H9 (cell line): ENCODE measurements at regions not wholly inside any gene's neighbourhood (a gene's known extent, or its start where the extent isn't known, plus 50 kb on each side); places are given as distances from the start of the nearest gene placed in this dataset.

Experiments used
- DNase-seq: peaks from one replicate; pipeline ENCODE4 v3.0.0-alpha.2; 2017
- H2AFZ ChIP-seq: one replicate; pipeline ENCODE4 v1.6.1; 2013; ENCODE audit warnings: mild to moderate bottlenecking, low read length, control low read depth, moderate library complexity
- H2AK5ac ChIP-seq: 2 replicates; pipeline ENCODE4 v1.6.1; 2013; ENCODE audit warnings: low read length, control low read depth, mixed read lengths; ENCODE audit not compliant: insufficient read length
- H2BK120ac ChIP-seq: one replicate; pipeline ENCODE4 v1.6.1; 2013; ENCODE audit warnings: low read depth, mild to moderate bottlenecking, low read length, control low read depth, inconsistent platforms; ENCODE audit not compliant: poor library complexity, severe bottlenecking
- H2BK12ac ChIP-seq: 2 replicates; pipeline ENCODE4 v1.6.1; 2013; ENCODE audit warnings: low read length, control low read depth, mixed read lengths, low read depth; ENCODE audit not compliant: insufficient read length
- H2BK15ac ChIP-seq: 2 replicates; pipeline ENCODE4 v1.6.1; 2013; ENCODE audit warnings: low read depth, low read length, control low read depth
- H2BK20ac ChIP-seq: one replicate; pipeline ENCODE4 v1.6.1; 2013; ENCODE audit warnings: low read depth, mild to moderate bottlenecking, low read length, control low read depth, inconsistent platforms; ENCODE audit not compliant: poor library complexity, severe bottlenecking
- H2BK5ac ChIP-seq: 2 replicates; pipeline ENCODE4 v1.6.1; 2013; ENCODE audit warnings: low read length, control low read depth, mixed read lengths; ENCODE audit not compliant: insufficient read length
- H3K14ac ChIP-seq: 2 replicates; pipeline ENCODE4 v1.6.1; 2013; ENCODE audit warnings: low read length, control low read depth; ENCODE audit not compliant: insufficient read depth
- H3K18ac ChIP-seq: 2 replicates; pipeline ENCODE4 v1.6.1; 2013; ENCODE audit warnings: low read depth, mild to moderate bottlenecking, mixed read lengths, low read length, control low read depth; ENCODE audit not compliant: insufficient read length
- H3K23ac ChIP-seq: 2 replicates; pipeline ENCODE4 v1.6.1; 2013; ENCODE audit warnings: low read length, control low read depth, mixed read lengths, low read depth; ENCODE audit not compliant: insufficient read length
- H3K23me2 ChIP-seq: 2 replicates; pipeline ENCODE4 v1.6.1; 2013; ENCODE audit warnings: low read depth, mild to moderate bottlenecking, mixed read lengths, low read length, control low read depth; ENCODE audit not compliant: insufficient read length, poor library complexity, severe bottlenecking
- H3K27ac ChIP-seq: 2 replicates; pipeline ENCODE4 v1.5.1; 2013; ENCODE audit warnings: low read length, control low read depth, mixed read lengths, low read depth; ENCODE audit not compliant: insufficient read length
- H3K27me3 ChIP-seq: 2 replicates; pipeline ENCODE4 v1.6.1; 2013; ENCODE audit warnings: low read length, control low read depth, inconsistent platforms; ENCODE audit not compliant: insufficient read depth
- H3K4ac ChIP-seq: 2 replicates; pipeline ENCODE4 v1.6.1; 2013; ENCODE audit warnings: low read depth, mild to moderate bottlenecking, control low read depth, inconsistent platforms, low read length, moderate library complexity
- H3K4me1 ChIP-seq: 2 replicates; pipeline ENCODE4 v1.6.1; 2013; ENCODE audit warnings: low read length, control low read depth, inconsistent platforms; ENCODE audit not compliant: insufficient read depth
- H3K4me2 ChIP-seq: 2 replicates; pipeline ENCODE4 v1.6.1; 2013; ENCODE audit warnings: low read length, control low read depth, mixed read lengths; ENCODE audit not compliant: insufficient read length, insufficient read depth
- H3K56ac ChIP-seq: 2 replicates; pipeline ENCODE4 v1.6.1; 2013; ENCODE audit warnings: low read depth, mild to moderate bottlenecking, mixed read lengths, low read length, control low read depth; ENCODE audit not compliant: insufficient read length
- H3K79me1 ChIP-seq: 2 replicates; pipeline ENCODE4 v1.6.1; 2013; ENCODE audit warnings: low read depth, mild to moderate bottlenecking, moderate library complexity, low read length, control low read depth, inconsistent platforms; ENCODE audit not compliant: insufficient read depth, poor library complexity, severe bottlenecking
- H3K79me2 ChIP-seq: 2 replicates; pipeline ENCODE4 v1.6.1; 2013; ENCODE audit warnings: low read length, control low read depth, inconsistent platforms; ENCODE audit not compliant: insufficient read depth
- H3K9ac ChIP-seq: 2 replicates; pipeline ENCODE4 v1.6.1; 2013; ENCODE audit warnings: low read length, control low read depth, mixed read lengths; ENCODE audit not compliant: insufficient read length; ENCODE audit errors: extremely low read depth
- H3K9me3 ChIP-seq: one replicate; pipeline ENCODE4 v1.6.1; 2013; ENCODE audit warnings: low read depth, low read length, inconsistent platforms; ENCODE audit not compliant: control insufficient read depth
- H3T11ph ChIP-seq: one replicate; pipeline ENCODE4 v1.6.1; 2013; ENCODE audit warnings: mild to moderate bottlenecking, low read length, control low read depth, inconsistent platforms
- H4K20me1 ChIP-seq: one replicate; pipeline ENCODE4 v1.6.1; 2013; ENCODE audit not compliant: control insufficient read depth, insufficient read length, insufficient read depth
- H4K5ac ChIP-seq: 2 replicates; pipeline ENCODE4 v1.6.1; 2013; ENCODE audit warnings: low read depth, mild to moderate bottlenecking, mixed read lengths, low read length, control low read depth; ENCODE audit not compliant: insufficient read length
- H4K8ac ChIP-seq: replicated peaks from 2 replicates; pipeline ENCODE4 v1.6.1; 2013; ENCODE audit warnings: low read length, control low read depth, mixed read lengths, low read depth; ENCODE audit not compliant: insufficient read length
- H4K91ac ChIP-seq: 2 replicates; pipeline ENCODE4 v1.6.1; 2013; ENCODE audit warnings: low read depth, mild to moderate bottlenecking, moderate library complexity, mixed read lengths, low read length, control low read depth; ENCODE audit not compliant: insufficient read length
- H3K27ac Mint-ChIP-seq, 3 experiments: 2 replicates in 2 of 3; 3 replicates in 1 of 3; pipeline ENCODE4 v1.8.0; 2020 to 2021; ENCODE audit warnings: mixed read lengths in 3 of 3, mild to moderate bottlenecking in 1 of 3, moderate library complexity in 1 of 3
- H3K27me3 Mint-ChIP-seq: 2 replicates; pipeline ENCODE4 v1.8.0; 2021; ENCODE audit warnings: low read depth, mild to moderate bottlenecking, moderate library complexity, mixed read lengths
- H3K36me3 Mint-ChIP-seq, 3 experiments: 2 replicates in 2 of 3; 3 replicates in 1 of 3; pipeline ENCODE4 v1.8.0; 2020 to 2021; ENCODE audit warnings: low read depth in 3 of 3, mixed read lengths in 3 of 3; ENCODE audit not compliant: insufficient read depth in 1 of 3
- H3K4me1 Mint-ChIP-seq, 2 experiments: 2 replicates each; pipeline ENCODE4 v1.8.0; 2020; ENCODE audit warnings: mixed read lengths in 2 of 2
- H3K4me3 Mint-ChIP-seq, 2 experiments: 2 replicates in 1 of 2; 3 replicates in 1 of 2; pipeline ENCODE4 v1.8.0; 2020 to 2021; ENCODE audit warnings: mild to moderate bottlenecking in 2 of 2, mixed read lengths in 2 of 2, moderate library complexity in 1 of 2
- H3K9me3 Mint-ChIP-seq, 2 experiments: 2 replicates in 1 of 2; 3 replicates in 1 of 2; pipeline ENCODE4 v1.8.0; 2020; ENCODE audit warnings: mild to moderate bottlenecking in 2 of 2, mixed read lengths in 2 of 2, moderate library complexity in 1 of 2
- WGBS: extraction: QIAGEN DNeasy Blood & Tissue Kit; methylation state at CpG from one replicate; pipeline ENCODE4 v1.1.7; 2013; ENCODE audit warnings: missing lambda C conversion rate, low lambda C conversion rate, mixed read lengths; ENCODE audit not compliant: insufficient read length; ENCODE audit errors: extremely low coverage; 5-methylcytosine and 5-hydroxymethylcytosine counted together
- TF ChIP-seq, protein P1 (sequence below): fragments of 200-600 bp; sonication (generic); conservative IDR thresholded peaks from 3 replicates; pipeline ENCODE4 v1.8.0; 2021; ENCODE audit warnings: antibody characterized with exemption, mild to moderate bottlenecking

GRCh38 chr2:236945431-236946016, 140.2 kb upstream of the COPS8 start:
- no peak overlapping the region for H3K18ac ChIP-seq
- no peaks in the 10 kb centered on the region for H3K79me1 ChIP-seq
- H3K4me1 Mint-ChIP-seq = peaks cover 18 to 21% of the 10 kb centered on the region in 2 experiments
- H3K27ac ChIP-seq = no peak overlapping the region
- no peak overlapping the region for H3K23ac ChIP-seq
- no peak overlapping the region for H3K14ac ChIP-seq
- no peak overlapping the region for H2BK12ac ChIP-seq
- no peak overlapping the region for H3K4me3 Mint-ChIP-seq
- no peaks in the 10 kb centered on the region for H3K27me3 ChIP-seq
- no peaks in the 10 kb centered on the region for H3K79me2 ChIP-seq
- DNase-seq = no peak
- H3K9me3 ChIP-seq = no peaks in the 10 kb centered on the region
- H3K4ac ChIP-seq = no peak overlapping the region
- no peaks in the 10 kb centered on the region for H3K23me2 ChIP-seq
- no peaks in the 10 kb centered on the region for H3K36me3 Mint-ChIP-seq
- H3K4me2 ChIP-seq = no peak overlapping the region
- H3K9me3 Mint-ChIP-seq = no peaks in the 10 kb centered on the region
- peaks cover 8% of the 10 kb centered on the region for H3K27me3 Mint-ChIP-seq
- H4K5ac ChIP-seq = no peak overlapping the region
- H2BK120ac ChIP-seq = no peak overlapping the region
- no peak overlapping the region for H2BK5ac ChIP-seq
- no peak overlapping the region for H2AFZ ChIP-seq
- TF ChIP-seq, protein P1, sequence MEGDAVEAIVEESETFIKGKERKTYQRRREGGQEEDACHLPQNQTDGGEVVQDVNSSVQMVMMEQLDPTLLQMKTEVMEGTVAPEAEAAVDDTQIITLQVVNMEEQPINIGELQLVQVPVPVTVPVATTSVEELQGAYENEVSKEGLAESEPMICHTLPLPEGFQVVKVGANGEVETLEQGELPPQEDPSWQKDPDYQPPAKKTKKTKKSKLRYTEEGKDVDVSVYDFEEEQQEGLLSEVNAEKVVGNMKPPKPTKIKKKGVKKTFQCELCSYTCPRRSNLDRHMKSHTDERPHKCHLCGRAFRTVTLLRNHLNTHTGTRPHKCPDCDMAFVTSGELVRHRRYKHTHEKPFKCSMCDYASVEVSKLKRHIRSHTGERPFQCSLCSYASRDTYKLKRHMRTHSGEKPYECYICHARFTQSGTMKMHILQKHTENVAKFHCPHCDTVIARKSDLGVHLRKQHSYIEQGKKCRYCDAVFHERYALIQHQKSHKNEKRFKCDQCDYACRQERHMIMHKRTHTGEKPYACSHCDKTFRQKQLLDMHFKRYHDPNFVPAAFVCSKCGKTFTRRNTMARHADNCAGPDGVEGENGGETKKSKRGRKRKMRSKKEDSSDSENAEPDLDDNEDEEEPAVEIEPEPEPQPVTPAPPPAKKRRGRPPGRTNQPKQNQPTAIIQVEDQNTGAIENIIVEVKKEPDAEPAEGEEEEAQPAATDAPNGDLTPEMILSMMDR = no peak
- H3K4me1 ChIP-seq = no peaks in the 10 kb centered on the region
- H4K20me1 ChIP-seq = no peaks in the 10 kb centered on the region
- no peak overlapping the region for H2AK5ac ChIP-seq
- no CpG with 5 or more reads among the region's 6 CpGs for WGBS
- H4K8ac ChIP-seq = no peak overlapping the region
- H3K56ac ChIP-seq = no peak overlapping the region
- H3K9ac ChIP-seq = no peak overlapping the region
- H2BK15ac ChIP-seq = no peak overlapping the region
- no peak overlapping the region for H3T11ph ChIP-seq
- H4K91ac ChIP-seq = no peak overlapping the region
- H2BK20ac ChIP-seq = no peak overlapping the region
- no peak overlapping the region for H3K27ac Mint-ChIP-seq
